ENCODE measurements at regions not wholly inside any gene's neighbourhood (a gene's known extent, or its start where the extent isn't known, plus 50 kb on each side); places are given as distances from the start of the nearest gene placed in this dataset.
"Not testable (repeated sequence)": the region's sequence is repeated elsewhere in the genome, so short reads cannot be mapped to it uniquely, and the experiment has no call there.

- no peak overlapping the region for H3K4me3 ChIP-seq (ENCODE audit: low read depth, low read length)
- DNase-seq (ENCODE audit: low read depth): no peak
These were observed 614.4 kb upstream of the TMEFF2 start for GRCh38 chr2:192809173-192809572.

GRCh38 chr2:192783643-192784042 lies 588.9 kb upstream of the TMEFF2 start:
- no peak overlapping the region for H3K4me3 ChIP-seq (ENCODE audit: low read depth, low read length)
- no peak for DNase-seq (ENCODE audit: low read depth)

- no peak for DNase-seq (ENCODE audit: low read depth)
These were observed 580.9 kb upstream of the TMEFF2 start for GRCh38 chr2:192775459-192776262.

GRCh38 chr2:192775011-192775410 lies 580.3 kb upstream of the TMEFF2 start:
- no peak overlapping the region for H3K4me3 ChIP-seq (ENCODE audit: low read depth, low read length)
- DNase-seq (ENCODE audit: low read depth): no peak

More at GRCh38 chr2:192775459-192776262, 580.9 kb upstream of the TMEFF2 start:
- H3K4me3 ChIP-seq (ENCODE audit: low read depth, low read length): no peak overlapping the region

- no peak overlapping the region for H3K4me3 ChIP-seq (ENCODE audit: low read depth, low read length)
- DNase-seq (ENCODE audit: low read depth): no peak
These were observed 578.3 kb upstream of the TMEFF2 start for GRCh38 chr2:192773044-192773443.

- no peak for DNase-seq (ENCODE audit: low read depth)
- no peak overlapping the region for H3K4me3 ChIP-seq (ENCODE audit: low read depth, low read length)
These were observed 555.0 kb upstream of the TMEFF2 start for GRCh38 chr2:192749611-192750200.

GRCh38 chr2:192741889-192742288 lies 547.2 kb upstream of the TMEFF2 start:
- H3K4me3 ChIP-seq (ENCODE audit: low read depth, low read length): no peak overlapping the region
- DNase-seq (ENCODE audit: low read depth): no peak

- no peak for DNase-seq (ENCODE audit: low read depth)
- H3K4me3 ChIP-seq (ENCODE audit: low read depth, low read length): no peak overlapping the region
These were observed 540.7 kb upstream of the TMEFF2 start for GRCh38 chr2:192735447-192735846.

GRCh38 chr2:192729369-192729768 lies 534.6 kb upstream of the TMEFF2 start:
- H3K4me3 ChIP-seq (ENCODE audit: low read depth, low read length): no peak overlapping the region

GRCh38 chr2:192725991-192726390 lies 531.3 kb upstream of the TMEFF2 start:
- H3K4me3 ChIP-seq (ENCODE audit: low read depth, low read length): no peak overlapping the region
- DNase-seq (ENCODE audit: low read depth): no peak

More at GRCh38 chr2:192729369-192729768, 534.6 kb upstream of the TMEFF2 start:
- no peak for DNase-seq (ENCODE audit: low read depth)

- no peak for DNase-seq (ENCODE audit: low read depth)
- H3K4me3 ChIP-seq (ENCODE audit: low read depth, low read length): no peak overlapping the region
These were observed 524.9 kb upstream of the TMEFF2 start for GRCh38 chr2:192719629-192720028.

- H3K4me3 ChIP-seq (ENCODE audit: low read depth, low read length): no peak overlapping the region
- DNase-seq (ENCODE audit: low read depth): no peak
These were observed 523.6 kb upstream of the TMEFF2 start for GRCh38 chr2:192718340-192718739.

- DNase-seq (ENCODE audit: low read depth): no peak
- H3K4me3 ChIP-seq (ENCODE audit: low read depth, low read length): no peak overlapping the region
These were observed 506.2 kb upstream of the TMEFF2 start for GRCh38 chr2:192700934-192701333.

GRCh38 chr2:192697880-192698279 lies 503.1 kb upstream of the TMEFF2 start:
- DNase-seq (ENCODE audit: low read depth): no peak
- no peak overlapping the region for H3K4me3 ChIP-seq (ENCODE audit: low read depth, low read length)

GRCh38 chr2:192696857-192697256 lies 502.1 kb upstream of the TMEFF2 start:
- no peak overlapping the region for H3K4me3 ChIP-seq (ENCODE audit: low read depth, low read length)
- DNase-seq (ENCODE audit: low read depth): no peak

GRCh38 chr2:192687015-192687414 lies 492.3 kb upstream of the TMEFF2 start:
- DNase-seq (ENCODE audit: low read depth): no peak

GRCh38 chr2:192682511-192682910 lies 487.8 kb upstream of the TMEFF2 start:
- H3K4me3 ChIP-seq (ENCODE audit: low read depth, low read length); DNase-seq (ENCODE audit: low read depth): not testable (repeated sequence)

More at GRCh38 chr2:192687015-192687414, 492.3 kb upstream of the TMEFF2 start:
- no peak overlapping the region for H3K4me3 ChIP-seq (ENCODE audit: low read depth, low read length)

GRCh38 chr2:192675681-192676080 lies 480.9 kb upstream of the TMEFF2 start:
- H3K4me3 ChIP-seq (ENCODE audit: low read depth, low read length): no peak overlapping the region
- peak; percentile 1 for DNase-seq (ENCODE audit: low read depth)

- no peak for DNase-seq (ENCODE audit: low read depth)
- no peak overlapping the region for H3K4me3 ChIP-seq (ENCODE audit: low read depth, low read length)
These were observed 474.9 kb upstream of the TMEFF2 start for GRCh38 chr2:192669505-192670091.

- not testable (repeated sequence) for DNase-seq (ENCODE audit: low read depth)
These were observed 465.8 kb upstream of the TMEFF2 start for GRCh38 chr2:192660555-192660954.

GRCh38 chr2:192657362-192657761 lies 462.6 kb upstream of the TMEFF2 start:
- H3K4me3 ChIP-seq (ENCODE audit: low read depth, low read length): no peak overlapping the region
- DNase-seq (ENCODE audit: low read depth): no peak

More at GRCh38 chr2:192660555-192660954, 465.8 kb upstream of the TMEFF2 start:
- not testable (repeated sequence) for H3K4me3 ChIP-seq (ENCODE audit: low read depth, low read length)

All from skeletal muscle cell (primary cell).